ENCODE measurements at regions not wholly inside any gene's neighbourhood (a gene's known extent, or its start where the extent isn't known, plus 50 kb on each side); places are given as distances from the start of the nearest gene placed in this dataset.

GRCh38 chr14:38904959-38905358 lies 198.1 kb downstream of the SEC23A start:
- TF ChIP-seq CTCF (IDR thresholded peaks at IDR 0.05) = no peak
- TF ChIP-seq NR2C2 (CRISPR knock-in tag; IDR thresholded peaks at IDR 0.05) = no peak
- TF ChIP-seq ZNF423 (CRISPR knock-in tag; IDR thresholded peaks at IDR 0.05) = no peak
- no peak for TF ChIP-seq ZNF396 (CRISPR knock-in tag; IDR thresholded peaks at IDR 0.05; ENCODE audit: borderline replicate concordance)
- no peak for TF ChIP-seq SMAD4 (CRISPR knock-in tag; IDR thresholded peaks at IDR 0.05)
- no peak for TF ChIP-seq IRF1 (CRISPR knock-in tag; IDR thresholded peaks at IDR 0.05)
- no peak for TF ChIP-seq TCF7 (CRISPR knock-in tag; IDR thresholded peaks at IDR 0.05; ENCODE audit: low read depth)
- TF ChIP-seq CBFB (CRISPR knock-in tag; IDR thresholded peaks at IDR 0.05; ENCODE audit: low read depth) = no peak
- TF ChIP-seq ZNF232 (CRISPR knock-in tag; IDR thresholded peaks at IDR 0.05) = no peak
- TF ChIP-seq NFATC4 (CRISPR knock-in tag; IDR thresholded peaks at IDR 0.05) = no peak
- no peak for TF ChIP-seq SP1 (CRISPR knock-in tag; conservative IDR thresholded peaks at IDR 0.05)
- no peak for TF ChIP-seq MAX (CRISPR knock-in tag; IDR thresholded peaks at IDR 0.05)
- TF ChIP-seq TEAD1 (CRISPR knock-in tag; IDR thresholded peaks at IDR 0.05) = no peak

Measured in WTC11 (cell line).